ENCODE measurements at regions not wholly inside any gene's neighbourhood (a gene's known extent, or its start where the extent isn't known, plus 50 kb on each side); places are given as distances from the start of the nearest gene placed in this dataset.
"Not testable (repeated sequence)": the region's sequence is repeated elsewhere in the genome, so short reads cannot be mapped to it uniquely, and the experiment has no call there.

DNA sequence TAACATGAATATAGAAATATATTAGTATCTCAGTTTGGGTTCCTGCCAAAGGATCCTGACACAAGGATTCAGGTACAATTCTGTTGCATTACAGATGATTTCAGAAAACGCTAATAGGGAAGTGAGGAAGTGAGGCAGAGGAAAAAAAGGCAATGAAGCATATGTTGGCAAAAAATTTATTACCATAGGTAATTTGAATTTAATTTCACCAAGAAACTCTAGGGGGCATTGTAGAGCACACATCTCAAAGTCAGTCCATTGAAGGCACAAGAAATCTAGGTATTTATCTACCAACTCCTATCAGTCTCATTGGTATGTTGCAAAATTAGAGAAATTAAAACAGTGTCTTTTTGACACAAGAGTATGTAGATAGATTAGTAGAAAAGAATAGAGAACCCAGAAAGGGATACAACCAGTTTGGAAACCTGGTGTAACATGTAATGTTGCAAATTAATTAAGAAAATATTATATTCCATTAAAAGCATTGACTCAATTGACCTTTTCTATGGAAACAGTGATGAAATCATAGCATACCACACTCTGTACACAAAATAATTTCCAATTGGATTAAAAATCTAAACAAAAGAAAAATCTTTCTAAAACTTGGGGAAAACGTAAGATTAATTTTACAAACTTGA, 104.9 kb upstream of the SNX7 start:
- Histone ChIP-seq H3K36me3 (no peaks in the 10 kb centered on the region), H3K4me3 (no peak overlapping the region), H3K9me3 (no peaks in the 10 kb centered on the region), H3K27ac (no peak overlapping the region), H3K27me3 (no peaks in the 10 kb centered on the region), H3K4me1 (ENCODE audit: insufficient read depth) (no peaks in the 10 kb centered on the region)
- 43 to 61% (median 57%) methylated on average over 2 of the region's 2 CpGs for WGBS, 3 donors
- intact Hi-C loops (cut with DNase I) = no loop called here
- DNase-seq = no peak
- TF ChIP-seq POLR2A (IDR thresholded peaks at IDR 0.05) (no peak), EP300 (IDR thresholded peaks at IDR 0.05) (no peak)
- TF ChIP-seq, protein P1, sequence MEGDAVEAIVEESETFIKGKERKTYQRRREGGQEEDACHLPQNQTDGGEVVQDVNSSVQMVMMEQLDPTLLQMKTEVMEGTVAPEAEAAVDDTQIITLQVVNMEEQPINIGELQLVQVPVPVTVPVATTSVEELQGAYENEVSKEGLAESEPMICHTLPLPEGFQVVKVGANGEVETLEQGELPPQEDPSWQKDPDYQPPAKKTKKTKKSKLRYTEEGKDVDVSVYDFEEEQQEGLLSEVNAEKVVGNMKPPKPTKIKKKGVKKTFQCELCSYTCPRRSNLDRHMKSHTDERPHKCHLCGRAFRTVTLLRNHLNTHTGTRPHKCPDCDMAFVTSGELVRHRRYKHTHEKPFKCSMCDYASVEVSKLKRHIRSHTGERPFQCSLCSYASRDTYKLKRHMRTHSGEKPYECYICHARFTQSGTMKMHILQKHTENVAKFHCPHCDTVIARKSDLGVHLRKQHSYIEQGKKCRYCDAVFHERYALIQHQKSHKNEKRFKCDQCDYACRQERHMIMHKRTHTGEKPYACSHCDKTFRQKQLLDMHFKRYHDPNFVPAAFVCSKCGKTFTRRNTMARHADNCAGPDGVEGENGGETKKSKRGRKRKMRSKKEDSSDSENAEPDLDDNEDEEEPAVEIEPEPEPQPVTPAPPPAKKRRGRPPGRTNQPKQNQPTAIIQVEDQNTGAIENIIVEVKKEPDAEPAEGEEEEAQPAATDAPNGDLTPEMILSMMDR (IDR thresholded peaks at IDR 0.05) = no peak

DNA sequence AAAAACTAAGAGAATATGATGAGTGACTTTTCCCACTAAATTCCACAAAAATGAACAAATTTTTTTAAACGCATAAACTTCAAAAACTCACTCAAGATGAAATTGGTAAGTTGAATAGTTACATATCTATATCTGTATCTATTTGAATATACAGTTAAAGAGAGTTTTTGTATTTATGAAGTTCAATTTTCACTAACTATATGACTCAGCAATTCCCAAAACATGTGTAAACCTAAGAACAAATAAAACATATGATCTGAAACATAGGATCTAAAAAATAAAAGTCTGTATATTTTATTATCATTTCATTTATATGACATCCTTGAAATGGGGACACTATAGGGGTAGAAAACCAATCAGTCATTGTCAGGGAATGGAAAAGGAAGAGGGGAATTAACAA, 105.7 kb upstream of the SNX7 start:
- Histone ChIP-seq H3K27me3 (no peaks in the 10 kb centered on the region), H3K4me1 (ENCODE audit: insufficient read depth) (no peaks in the 10 kb centered on the region), H3K4me3 (no peak overlapping the region), H3K9me3 (no peaks in the 10 kb centered on the region), H3K36me3 (no peaks in the 10 kb centered on the region), H3K27ac (no peak overlapping the region)
- 84 to 96% (median 90%) methylated on average over 1 of the region's 1 CpG for WGBS, 3 donors
- DNase-seq = no peak
- intact Hi-C loops (cut with DNase I) = no loop called here
- TF ChIP-seq POLR2A (IDR thresholded peaks at IDR 0.05) = no peak
- TF ChIP-seq, protein P1 (IDR thresholded peaks at IDR 0.05) = no peak
- no peak for TF ChIP-seq EP300 (IDR thresholded peaks at IDR 0.05)

DNA sequence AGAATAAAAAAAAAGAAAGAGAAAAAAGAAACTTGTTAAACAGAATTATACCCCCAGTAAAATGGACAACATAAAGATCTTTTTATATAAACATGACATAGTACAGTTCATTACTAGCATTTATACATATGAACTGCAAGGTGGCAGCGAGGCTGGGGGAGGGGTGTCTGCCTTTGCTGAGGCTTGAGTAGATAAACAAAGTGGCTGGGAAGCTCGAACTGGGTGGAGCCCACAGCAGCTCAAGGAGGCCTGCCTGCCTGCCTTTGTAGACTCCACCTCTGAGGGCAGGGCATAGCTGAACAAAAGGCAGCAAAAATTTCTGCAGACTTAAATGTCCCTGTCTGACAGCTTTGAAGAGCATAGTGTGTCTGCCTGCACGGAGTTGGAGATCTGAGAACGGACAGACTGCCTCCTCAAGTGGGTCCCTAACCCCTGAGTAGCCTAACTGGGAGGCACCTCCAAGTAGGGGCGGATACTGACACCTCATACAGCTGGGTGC, 108.9 kb upstream of the SNX7 start:
- H3K27ac ChIP-seq; H3K4me1 ChIP-seq (ENCODE audit: insufficient read depth); H3K36me3 ChIP-seq; H3K27me3 ChIP-seq; H3K4me3 ChIP-seq; intact Hi-C loops (cut with DNase I); DNase-seq; H3K9me3 ChIP-seq: not testable (repeated sequence)
- WGBS, 3 donors = 38 to 65% (median 43%) methylated on average over 5 of the region's 5 CpGs

DNA sequence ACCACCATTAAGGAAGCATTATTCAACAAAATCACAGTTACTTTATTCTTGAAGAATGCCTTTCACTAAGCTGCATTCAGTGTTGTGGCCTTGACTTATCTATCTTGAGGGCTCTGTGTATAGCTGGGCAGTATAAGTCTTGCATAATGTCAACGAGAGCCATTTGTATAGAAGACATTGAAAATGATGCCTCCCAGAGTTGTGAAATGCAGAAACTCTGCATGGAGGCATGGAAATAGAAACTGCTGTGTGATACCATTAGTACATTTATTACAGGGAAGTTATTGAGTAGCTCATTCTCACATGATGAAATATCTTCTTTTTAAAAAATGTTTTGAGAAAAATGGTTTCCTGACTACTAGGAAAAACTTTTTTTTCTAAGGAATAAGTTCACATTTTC, 111.4 kb upstream of the SNX7 start:
- Histone ChIP-seq H3K4me3 (no peak overlapping the region), H3K9me3 (no peaks in the 10 kb centered on the region), H3K4me1 (ENCODE audit: insufficient read depth) (no peaks in the 10 kb centered on the region), H3K27me3 (no peaks in the 10 kb centered on the region), H3K36me3 (no peaks in the 10 kb centered on the region), H3K27ac (no peak overlapping the region)
- intact Hi-C loops (cut with DNase I) = no loop called here
- no peak for DNase-seq
- no peak for TF ChIP-seq EP300 (IDR thresholded peaks at IDR 0.05)
- TF ChIP-seq, protein P1 (IDR thresholded peaks at IDR 0.05) = no peak
- TF ChIP-seq POLR2A (IDR thresholded peaks at IDR 0.05) = no peak
- 16 to 47% (median 26%) methylated on average over 1 of the region's 1 CpG for WGBS, 3 donors

DNA sequence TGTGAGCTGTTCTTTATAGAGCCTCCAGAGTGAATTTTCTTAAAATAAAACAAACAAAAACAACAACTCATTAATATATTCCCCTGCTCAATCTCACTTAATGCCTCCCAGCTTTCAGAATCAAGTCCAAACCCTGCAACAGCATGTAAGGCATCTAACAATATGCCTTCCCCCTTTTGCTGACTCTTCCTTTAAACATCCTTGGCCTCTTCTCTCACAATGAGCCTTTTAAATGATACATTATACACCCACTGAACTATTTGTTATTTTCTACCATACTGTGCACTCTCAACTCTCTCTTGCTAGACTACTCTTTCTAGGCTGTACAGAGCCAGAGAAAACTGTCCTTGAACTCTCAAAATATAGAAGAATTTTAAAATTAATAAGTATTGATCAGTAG, 115.2 kb upstream of the SNX7 start:
- H3K4me3 ChIP-seq = no peak overlapping the region
- DNase-seq = no peak
- no peaks in the 10 kb centered on the region for H3K36me3 ChIP-seq
- no peaks in the 10 kb centered on the region for H3K27me3 ChIP-seq
- TF ChIP-seq, protein P1 (IDR thresholded peaks at IDR 0.05) = no peak
- TF ChIP-seq EP300 (IDR thresholded peaks at IDR 0.05) (no peak), POLR2A (IDR thresholded peaks at IDR 0.05) (no peak)
- H3K9me3 ChIP-seq = no peaks in the 10 kb centered on the region
- H3K4me1 ChIP-seq (ENCODE audit: insufficient read depth) = no peaks in the 10 kb centered on the region
- no peak overlapping the region for H3K27ac ChIP-seq
- intact Hi-C loops (cut with DNase I) = no loop called here

All from ovary (tissue), 7 donors.